Ecto neural progenitor cell (in vitro differentiated cells): ENCODE measurements at regions not wholly inside any gene's neighbourhood (a gene's known extent, or its start where the extent isn't known, plus 50 kb on each side); places are given as distances from the start of the nearest gene placed in this dataset.

Experiments used
- DNase-seq: peaks from one replicate; pipeline ENCODE4 v3.0.0-alpha.2; 2018; ENCODE audit warnings: low spot score

DNA sequence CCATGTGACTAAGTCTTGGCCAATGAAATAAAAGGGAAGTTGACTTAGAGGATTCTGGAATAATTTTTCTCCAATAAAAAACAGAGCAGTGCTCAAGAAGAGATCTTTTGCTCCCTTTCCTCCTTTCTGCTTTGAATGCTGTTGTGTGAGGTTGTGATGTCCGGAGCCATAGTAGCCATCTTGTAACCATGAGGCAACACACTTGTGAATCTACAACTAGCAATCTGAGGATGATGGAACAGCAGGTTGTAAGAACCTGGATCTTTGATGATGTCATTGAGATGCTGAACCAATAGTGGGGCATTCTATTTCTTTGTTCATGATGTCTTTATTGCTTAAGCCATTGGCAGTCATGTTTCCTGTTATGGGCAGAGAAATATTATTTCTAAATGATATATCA lies 230.0 kb upstream of the SRRM4 start:
- no peak for DNase-seq

DNA sequence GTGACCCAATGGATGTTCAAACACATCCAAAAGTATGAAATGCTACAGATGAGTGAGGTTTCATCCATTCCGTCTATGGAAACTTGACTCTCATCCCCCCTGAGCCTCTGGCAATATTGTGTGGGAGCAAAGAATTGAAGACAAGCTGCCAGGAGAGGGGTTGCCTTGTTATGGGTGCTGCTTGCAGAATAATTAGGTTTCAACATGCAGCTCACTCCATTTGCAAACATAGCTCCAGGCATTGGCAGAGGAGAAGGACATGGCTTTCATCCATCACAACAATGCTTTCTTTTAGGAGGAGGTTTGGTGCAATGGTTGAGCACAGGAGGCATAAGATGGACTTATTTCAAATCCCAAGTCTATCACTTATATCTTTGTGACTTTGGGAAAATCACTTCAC lies 220.7 kb upstream of the SRRM4 start:
- no peak for DNase-seq

DNA sequence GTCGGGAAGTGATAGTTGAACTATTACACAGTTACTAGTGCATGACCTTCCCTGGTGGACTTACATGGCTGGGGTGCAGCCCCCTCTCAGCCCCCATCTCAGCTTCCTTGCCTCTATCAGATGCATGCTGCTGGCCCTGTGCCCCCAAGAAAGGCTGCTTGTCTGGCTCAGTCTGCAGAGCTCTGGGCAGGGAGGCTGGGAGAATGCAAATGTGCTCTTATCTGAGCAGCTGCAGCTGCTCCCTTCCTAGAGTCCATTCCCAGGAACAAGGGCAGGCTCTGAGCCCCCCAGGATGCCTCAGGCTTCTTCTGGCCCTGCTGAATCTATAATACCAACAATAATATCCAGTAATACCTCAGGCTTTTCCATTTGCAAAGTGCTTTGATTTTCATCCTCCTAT lies 218.1 kb upstream of the SRRM4 start:
- DNase-seq, result no peak

DNA sequence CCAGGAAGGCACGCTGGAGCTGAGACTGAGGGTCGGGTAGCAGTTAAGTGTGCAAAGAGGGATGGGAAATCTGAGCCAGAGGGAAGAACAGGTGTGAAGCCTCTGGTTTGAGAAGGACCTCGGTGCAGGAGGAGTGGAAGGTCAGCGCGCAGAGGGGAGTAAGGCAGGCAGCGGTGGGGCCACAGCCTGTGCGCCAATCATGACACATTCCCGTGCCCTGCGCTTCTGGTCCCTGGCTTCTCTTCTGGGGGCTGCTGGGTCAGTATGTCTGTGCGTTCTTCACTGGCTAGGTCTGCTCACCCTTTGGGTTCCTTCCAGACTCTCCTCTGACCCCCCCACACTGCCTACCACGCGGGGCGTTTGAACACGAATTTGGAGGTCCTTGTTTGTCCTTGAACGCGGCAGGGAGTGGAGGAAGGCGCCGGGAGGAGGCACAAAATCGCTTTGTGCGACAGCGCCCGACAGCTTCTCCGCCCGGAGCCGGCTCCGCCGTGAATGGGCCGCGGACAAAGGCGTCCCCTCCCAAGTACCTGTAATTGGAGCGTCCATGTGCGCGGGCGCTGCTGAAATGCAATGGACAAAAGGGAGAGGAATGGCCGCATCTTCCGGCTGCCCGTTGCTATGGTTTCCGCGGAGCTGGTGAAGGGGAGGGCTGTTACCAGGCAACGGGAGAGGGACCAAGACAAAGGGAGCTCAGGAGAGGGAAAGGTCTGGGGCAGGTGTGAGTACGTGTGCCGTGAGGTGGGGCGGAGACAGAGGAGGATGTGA lies 207.2 kb upstream of the SRRM4 start:
- peak; percentile 95 for DNase-seq

DNA sequence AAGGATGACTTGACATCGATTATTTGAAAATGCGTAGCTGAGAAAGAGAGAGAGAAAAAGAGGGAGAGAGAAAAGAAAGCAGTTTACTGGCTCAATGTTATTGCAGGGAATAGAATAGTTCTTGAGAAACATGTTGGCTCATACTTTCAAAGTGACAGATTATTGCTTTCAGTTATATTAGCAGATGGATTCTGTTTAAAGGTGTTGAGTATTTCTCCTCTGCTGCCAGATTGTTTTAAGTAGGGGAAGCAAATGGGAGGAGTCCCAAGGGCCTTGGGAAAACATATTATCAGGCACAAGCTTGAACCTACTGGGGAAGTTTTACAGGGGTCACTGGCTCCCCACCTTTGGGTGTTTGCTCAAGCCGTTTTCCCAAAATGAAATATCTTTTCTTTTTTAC lies 203.8 kb upstream of the SRRM4 start:
- DNase-seq, result no peak

GRCh38 chr12:118778077-118778476 lies 203.3 kb upstream of the SRRM4 start:
- DNase-seq, result no peak

DNA sequence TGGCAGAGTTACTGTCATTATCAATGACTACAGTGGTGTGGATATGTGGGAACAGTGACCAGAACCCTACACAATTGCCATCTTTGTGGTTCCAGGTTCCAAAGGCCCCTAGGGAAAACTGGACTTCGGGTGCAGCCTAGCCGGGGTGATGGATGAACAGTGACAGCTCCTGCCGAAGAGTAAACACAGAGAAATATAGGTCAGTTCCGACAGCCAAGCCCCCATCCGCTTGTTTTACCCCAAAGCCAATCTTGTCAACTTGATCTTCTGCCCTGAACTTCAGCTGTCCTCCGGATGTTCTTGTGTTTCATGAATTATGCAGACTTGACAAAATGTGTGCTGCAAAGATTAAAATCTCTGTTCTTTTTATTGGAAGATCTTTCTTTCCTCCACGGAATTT lies 200.4 kb upstream of the SRRM4 start:
- no peak for DNase-seq

- no peak for DNase-seq
These were observed 199.6 kb upstream of the SRRM4 start for GRCh38 chr12:118781692-118782091.

DNA sequence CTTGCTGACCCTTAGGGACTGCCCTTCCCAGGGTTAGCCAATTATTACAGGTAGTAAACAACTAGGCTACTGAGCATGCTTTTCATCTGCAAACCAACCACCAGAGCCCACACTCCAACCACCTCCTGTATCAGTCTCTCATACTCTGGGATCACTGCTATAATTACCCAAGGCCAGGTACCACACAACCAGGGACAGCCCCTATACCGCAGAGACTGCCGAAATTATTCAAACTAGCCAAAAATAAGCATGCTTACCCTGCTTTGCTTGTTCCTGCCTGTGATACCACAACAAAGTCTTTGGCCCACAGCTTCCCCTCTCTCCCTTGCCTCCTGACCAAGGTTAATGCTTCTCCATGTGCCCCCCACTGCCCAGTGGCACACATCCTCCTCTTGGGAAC lies 197.6 kb upstream of the SRRM4 start:
- no peak for DNase-seq

GRCh38 chr12:118790578-118790977 lies 190.8 kb upstream of the SRRM4 start:
- no peak for DNase-seq

GRCh38 chr12:118813778-118814357 lies 167.5 kb upstream of the SRRM4 start:
- DNase-seq, result no peak

- DNase-seq, result no peak
These were observed 165.0 kb upstream of the SRRM4 start for GRCh38 chr12:118816296-118816695.

GRCh38 chr12:118821386-118821925 lies 159.9 kb upstream of the SRRM4 start:
- DNase-seq, result no peak

DNA sequence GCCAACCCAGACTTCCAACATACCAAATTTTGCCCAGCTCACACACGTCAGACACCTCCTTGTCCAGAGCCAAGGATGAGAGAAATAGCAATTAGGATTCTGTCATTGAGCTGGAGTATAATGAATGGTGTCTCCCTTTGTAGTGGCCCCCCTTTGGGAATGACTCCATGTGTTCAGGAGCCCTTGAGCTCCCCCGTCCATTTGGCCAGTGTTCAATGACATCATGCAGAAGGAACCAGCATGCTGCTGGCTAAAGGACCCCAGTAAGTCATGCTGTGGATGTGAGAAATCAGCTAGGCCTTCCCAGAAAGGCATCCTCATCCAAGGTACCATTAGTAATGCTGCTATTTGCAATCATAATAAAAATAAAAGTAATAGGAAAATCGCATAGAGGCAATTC lies 158.8 kb upstream of the SRRM4 start:
- DNase-seq, result no peak

GRCh38 chr12:118827047-118827446 lies 154.3 kb upstream of the SRRM4 start:
- no peak for DNase-seq

DNA sequence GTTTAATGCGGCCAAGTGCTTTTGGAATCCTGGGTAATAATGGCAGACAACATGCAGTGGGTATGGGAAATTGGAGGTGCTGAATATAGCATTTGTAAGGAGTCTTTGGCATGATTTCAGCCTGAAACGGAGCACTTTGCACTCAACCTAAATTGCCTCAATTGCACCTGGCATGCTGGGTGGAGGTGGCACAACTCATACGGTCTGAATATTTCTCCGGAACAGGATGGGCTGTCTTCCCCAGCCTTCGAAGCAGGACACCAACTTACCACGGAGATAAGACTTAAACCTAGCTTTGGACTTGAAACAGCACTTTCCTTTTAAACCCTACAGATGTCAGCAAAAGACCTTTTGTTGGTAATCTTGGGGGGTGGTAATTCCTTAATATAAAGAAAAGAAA lies 153.7 kb upstream of the SRRM4 start:
- DNase-seq, result no peak

- DNase-seq, result no peak
These were observed 151.0 kb upstream of the SRRM4 start for GRCh38 chr12:118830296-118830695.

- DNase-seq, result no peak
These were observed 145.4 kb upstream of the SRRM4 start for GRCh38 chr12:118835926-118836325.

DNA sequence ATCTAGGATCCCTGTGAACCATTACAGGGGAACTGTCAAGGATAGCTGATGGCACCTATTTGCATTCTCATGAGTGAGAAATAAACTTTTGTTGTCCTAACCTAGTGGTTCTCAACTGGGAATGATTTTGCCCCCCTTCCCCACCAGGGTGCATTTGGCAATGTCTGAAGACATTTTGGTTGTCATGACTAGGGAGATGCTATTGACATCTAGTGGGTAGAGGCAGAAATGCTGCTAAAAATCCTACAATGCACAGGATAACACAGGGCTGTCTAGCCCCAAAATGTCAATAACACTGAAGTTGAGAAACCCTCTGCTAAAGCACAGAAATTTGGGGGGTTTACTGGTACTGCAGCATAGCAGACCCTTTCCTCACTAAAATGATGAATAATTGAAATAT lies 140.9 kb upstream of the SRRM4 start:
- no peak for DNase-seq

GRCh38 chr12:118840878-118841277 lies 140.5 kb upstream of the SRRM4 start:
- no peak for DNase-seq

GRCh38 chr12:118841588-118841987 lies 139.8 kb upstream of the SRRM4 start:
- no peak for DNase-seq

DNA sequence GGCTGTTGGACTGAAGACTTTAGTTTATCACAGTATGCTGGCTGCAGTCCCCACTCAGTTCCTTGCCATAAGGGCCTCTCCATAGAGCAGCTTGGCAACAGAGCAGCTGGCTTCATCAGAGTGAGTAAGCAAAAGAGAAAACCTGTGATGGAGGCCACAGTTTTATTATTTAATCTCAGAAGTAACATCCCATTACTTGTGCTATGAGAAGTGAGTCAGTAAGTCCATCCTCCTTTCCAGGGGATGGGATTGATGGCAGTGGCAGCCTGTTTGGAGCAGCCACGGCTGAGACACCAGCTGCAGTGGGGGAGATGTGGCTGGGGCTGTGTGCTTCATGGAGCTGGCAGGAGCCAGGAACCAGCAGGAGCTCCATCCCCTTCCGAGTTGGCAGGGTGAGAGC lies 138.5 kb upstream of the SRRM4 start:
- no peak for DNase-seq

- no peak for DNase-seq
These were observed 134.9 kb upstream of the SRRM4 start for GRCh38 chr12:118846416-118846815.
